RKO (cell line): ENCODE measurements at regions not wholly inside any gene's neighbourhood (a gene's known extent, or its start where the extent isn't known, plus 50 kb on each side); places are given as distances from the start of the nearest gene placed in this dataset.
"Not testable (repeated sequence)": the region's sequence is repeated elsewhere in the genome, so short reads cannot be mapped to it uniquely, and the experiment has no call there.

Experiments
- DNase-seq: peaks from one replicate; pipeline ENCODE4 v3.0.0-alpha.2; 2016; ENCODE audit warnings: low spot score

GRCh38 chr3:103787879-103788278 is 1353.1 kb downstream of the ZPLD1 start:
- DNase-seq: no peak

GRCh38 chr3:103791786-103792515 is 1357.1 kb downstream of the ZPLD1 start:
- DNase-seq: no peak

GRCh38 chr3:103794656-103795055 is 1359.8 kb downstream of the ZPLD1 start:
- peak; percentile 47 for DNase-seq

GRCh38 chr3:103796068-103796467 is 1361.3 kb downstream of the ZPLD1 start:
- no peak for DNase-seq

- DNase-seq: no peak
Observed at GRCh38 chr3:103803787-103804186, 1369.0 kb downstream of the ZPLD1 start.

- DNase-seq: no peak
Observed at GRCh38 chr3:103810167-103810566, 1375.4 kb downstream of the ZPLD1 start.

GRCh38 chr3:103813955-103814354 is 1379.1 kb downstream of the ZPLD1 start:
- DNase-seq: no peak

GRCh38 chr3:103818398-103818797 is 1383.6 kb downstream of the ZPLD1 start:
- no peak for DNase-seq

- no peak for DNase-seq
Observed at GRCh38 chr3:103818800-103819199, 1384.0 kb downstream of the ZPLD1 start.

GRCh38 chr3:103825586-103825985 is 1390.8 kb downstream of the ZPLD1 start:
- no peak for DNase-seq

- no peak for DNase-seq
Observed at GRCh38 chr3:103829723-103830326, 1395.0 kb downstream of the ZPLD1 start.

GRCh38 chr3:103847081-103848062 is 1412.6 kb downstream of the ZPLD1 start:
- DNase-seq: no peak

- no peak for DNase-seq
Observed at GRCh38 chr3:103851793-103852192, 1417.0 kb downstream of the ZPLD1 start.

GRCh38 chr3:103862415-103862814 is 1427.6 kb downstream of the ZPLD1 start:
- DNase-seq: no peak

GRCh38 chr3:103863381-103863780 is 1428.6 kb downstream of the ZPLD1 start:
- DNase-seq: no peak

- DNase-seq: no peak
Observed at GRCh38 chr3:103866113-103866512, 1431.3 kb downstream of the ZPLD1 start.

- peak; percentile 6 for DNase-seq
Observed at GRCh38 chr3:103873021-103873420, 1438.2 kb downstream of the ZPLD1 start.

GRCh38 chr3:103873897-103874545 is 1439.2 kb downstream of the ZPLD1 start:
- no peak for DNase-seq

- not testable (repeated sequence) for DNase-seq
Observed at GRCh38 chr3:103881809-103882208, 1447.0 kb downstream of the ZPLD1 start.

- DNase-seq: no peak
Observed at GRCh38 chr3:103889675-103890074, 1454.9 kb downstream of the ZPLD1 start.

GRCh38 chr3:103894162-103894822 is 1459.5 kb downstream of the ZPLD1 start:
- no peak for DNase-seq

- DNase-seq: no peak
Observed at GRCh38 chr3:103899328-103899727, 1464.5 kb downstream of the ZPLD1 start.
